ENCODE measurements at regions not wholly inside any gene's neighbourhood (a gene's known extent, or its start where the extent isn't known, plus 50 kb on each side); places are given as distances from the start of the nearest gene placed in this dataset.

- no peaks in the 10 kb centered on the region for H3K27me3 ChIP-seq (ENCODE audit: control insufficient read depth, insufficient read depth, low read length)
- no peak for DNase-seq (ENCODE audit: low read depth)
- FAIRE-seq, result no peak
- no peak for TF ChIP-seq CTCF (IDR thresholded peaks at IDR 0.05; ENCODE audit: insufficient read depth, low read length, severe bottlenecking)
- no peaks in the 10 kb centered on the region for H3K36me3 ChIP-seq (ENCODE audit: control insufficient read depth, insufficient read depth, low read length)
- H3K4me3 ChIP-seq (ENCODE audit: low read depth, low read length), result no peak overlapping the region
These were observed 358.5 kb upstream of the PCDH9 start for GRCh38 chr13:67588607-67589006.

- FAIRE-seq (no peak), DNase-seq (ENCODE audit: low read depth) (no peak)
- no peak for TF ChIP-seq CTCF (IDR thresholded peaks at IDR 0.05; ENCODE audit: insufficient read depth, low read length, severe bottlenecking)
- Histone ChIP-seq H3K36me3 (ENCODE audit: control insufficient read depth, insufficient read depth, low read length) (no peaks in the 10 kb centered on the region), H3K27me3 (ENCODE audit: control insufficient read depth, insufficient read depth, low read length) (no peaks in the 10 kb centered on the region), H3K4me3 (ENCODE audit: low read depth, low read length) (no peak overlapping the region)
These were observed 347.2 kb upstream of the PCDH9 start for GRCh38 chr13:67577361-67577760.

- no peaks in the 10 kb centered on the region for H3K36me3 ChIP-seq (ENCODE audit: control insufficient read depth, insufficient read depth, low read length)
- no peak for TF ChIP-seq CTCF (IDR thresholded peaks at IDR 0.05; ENCODE audit: insufficient read depth, low read length, severe bottlenecking)
- peak; percentile 52 for DNase-seq (ENCODE audit: low read depth)
These were observed 344.4 kb upstream of the PCDH9 start for GRCh38 chr13:67574320-67575233.

GRCh38 chr13:67568205-67568604 is 338.1 kb upstream of the PCDH9 start:
- FAIRE-seq, result no peak
- Histone ChIP-seq H3K27me3 (ENCODE audit: control insufficient read depth, insufficient read depth, low read length) (no peaks in the 10 kb centered on the region), H3K36me3 (ENCODE audit: control insufficient read depth, insufficient read depth, low read length) (no peaks in the 10 kb centered on the region), H3K4me3 (ENCODE audit: low read depth, low read length) (no peak overlapping the region)
- DNase-seq (ENCODE audit: low read depth), result no peak
- TF ChIP-seq CTCF (IDR thresholded peaks at IDR 0.05; ENCODE audit: insufficient read depth, low read length, severe bottlenecking), result no peak

More at GRCh38 chr13:67574320-67575233, 344.4 kb upstream of the PCDH9 start:
- FAIRE-seq, result no peak
- H3K4me3 ChIP-seq (ENCODE audit: low read depth, low read length), result no peak overlapping the region
- no peaks in the 10 kb centered on the region for H3K27me3 ChIP-seq (ENCODE audit: control insufficient read depth, insufficient read depth, low read length)

GRCh38 chr13:67557642-67558241 is 327.6 kb upstream of the PCDH9 start:
- no peak for FAIRE-seq
- no peak for TF ChIP-seq CTCF (IDR thresholded peaks at IDR 0.05; ENCODE audit: insufficient read depth, low read length, severe bottlenecking)
- H3K4me3 ChIP-seq (ENCODE audit: low read depth, low read length), result no peak overlapping the region
- no peaks in the 10 kb centered on the region for H3K27me3 ChIP-seq (ENCODE audit: control insufficient read depth, insufficient read depth, low read length)
- DNase-seq (ENCODE audit: low read depth), result no peak
- H3K36me3 ChIP-seq (ENCODE audit: control insufficient read depth, insufficient read depth, low read length), result no peaks in the 10 kb centered on the region
